Tongue (tissue), 1 donor: ENCODE measurements at regions not wholly inside any gene's neighbourhood (a gene's known extent, or its start where the extent isn't known, plus 50 kb on each side); places are given as distances from the start of the nearest gene placed in this dataset.
"Not testable (repeated sequence)": the region's sequence is repeated elsewhere in the genome, so short reads cannot be mapped to it uniquely, and the experiment has no call there.

Experiments
- DNase-seq: peaks from one replicate; pipeline ENCODE4 v3.0.0-alpha.2; 2015

DNA sequence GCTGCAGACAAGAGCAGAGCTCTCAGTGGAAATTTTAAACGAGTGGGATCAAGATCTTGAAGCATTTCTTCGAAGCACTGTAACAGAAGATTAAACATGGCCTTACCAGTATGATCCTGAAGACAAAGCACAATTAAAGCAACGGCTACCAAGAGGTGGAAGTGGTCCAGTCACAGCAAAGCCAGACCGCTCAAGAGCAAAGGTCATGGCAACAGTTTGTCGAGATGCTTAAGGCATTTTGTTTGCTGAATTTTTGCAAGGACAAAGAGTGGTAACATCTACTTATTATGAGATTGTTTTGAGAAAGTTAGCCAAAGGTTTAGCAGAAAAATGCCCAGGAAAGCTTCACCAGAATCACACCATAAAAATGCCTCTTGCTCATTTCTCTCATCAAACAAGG is 153.4 kb upstream of the CARMIL1 start:
- no peak for DNase-seq

DNA sequence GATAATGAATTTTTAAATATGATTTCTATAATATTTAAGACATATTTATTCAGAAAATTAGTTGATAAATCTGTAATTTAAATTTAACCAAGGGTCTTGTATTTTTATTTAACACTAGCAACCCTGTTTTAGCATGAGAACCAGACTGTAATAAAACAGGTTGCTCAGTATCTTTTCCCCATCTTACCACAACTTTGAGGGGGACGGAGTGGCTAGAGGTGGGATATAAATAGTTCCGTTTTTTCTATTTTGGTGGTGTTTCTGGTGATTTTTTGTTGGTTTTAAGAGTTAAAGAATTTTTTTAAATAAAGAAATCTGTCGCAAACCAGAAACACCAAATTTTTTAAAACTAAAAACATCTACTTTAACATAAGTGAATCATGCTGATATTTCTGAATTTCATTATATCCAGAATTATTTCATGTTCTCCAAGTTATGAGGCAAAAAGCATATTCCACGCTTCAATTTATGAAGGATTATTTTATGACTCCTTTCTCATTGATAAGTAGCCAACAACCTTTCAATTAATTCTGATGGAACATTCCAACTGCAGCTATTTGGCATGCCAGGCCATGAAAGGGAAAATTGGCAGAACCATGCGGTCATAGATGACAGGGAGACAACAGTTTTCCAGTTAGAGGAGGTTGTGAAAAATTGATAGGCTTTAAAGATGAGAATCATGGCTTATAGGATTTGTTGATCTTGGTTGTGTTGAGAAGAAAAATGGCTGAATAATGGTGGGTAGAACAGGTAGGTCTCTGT is 151.9 kb upstream of the CARMIL1 start:
- peak; percentile 73 for DNase-seq

DNA sequence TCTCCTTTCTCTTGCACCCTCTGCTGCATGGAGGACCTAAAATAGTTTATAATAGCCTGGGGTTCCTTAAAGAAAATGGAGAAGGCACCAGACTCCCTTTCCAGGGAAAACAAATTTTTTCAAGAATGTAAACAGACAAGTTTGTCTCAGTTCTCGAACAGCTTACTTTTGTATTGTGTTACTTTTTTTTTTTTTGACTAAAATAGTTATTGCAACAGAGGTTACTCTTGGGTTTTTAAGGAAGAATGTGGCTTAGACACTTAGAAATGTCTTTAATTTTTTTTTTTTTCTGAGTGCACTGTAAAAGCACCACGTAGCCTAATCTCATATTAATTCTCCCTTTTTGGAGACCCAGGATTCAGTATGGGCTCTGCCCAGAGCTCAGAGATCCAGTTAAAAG is 148.7 kb upstream of the CARMIL1 start:
- DNase-seq = no peak

DNA sequence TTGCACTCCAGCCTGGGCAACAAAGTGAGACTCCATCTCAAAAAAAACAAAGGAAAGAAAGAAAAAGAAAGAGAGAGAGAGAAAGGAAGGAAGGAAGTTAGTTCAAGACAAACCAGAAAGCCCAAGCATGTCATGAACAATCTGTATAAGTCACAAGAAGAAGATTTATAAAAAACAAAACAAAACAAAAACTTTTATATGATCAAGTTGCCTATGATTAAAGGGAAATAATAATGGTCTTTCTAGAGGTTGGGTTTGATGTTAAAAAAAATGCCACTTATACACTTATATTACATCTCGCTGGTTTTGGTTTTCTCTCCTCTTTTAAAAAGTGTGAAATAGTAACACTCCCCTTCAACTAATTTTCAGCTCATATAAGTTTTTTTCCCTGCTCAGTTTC is 146.2 kb upstream of the CARMIL1 start:
- no peak for DNase-seq

DNA sequence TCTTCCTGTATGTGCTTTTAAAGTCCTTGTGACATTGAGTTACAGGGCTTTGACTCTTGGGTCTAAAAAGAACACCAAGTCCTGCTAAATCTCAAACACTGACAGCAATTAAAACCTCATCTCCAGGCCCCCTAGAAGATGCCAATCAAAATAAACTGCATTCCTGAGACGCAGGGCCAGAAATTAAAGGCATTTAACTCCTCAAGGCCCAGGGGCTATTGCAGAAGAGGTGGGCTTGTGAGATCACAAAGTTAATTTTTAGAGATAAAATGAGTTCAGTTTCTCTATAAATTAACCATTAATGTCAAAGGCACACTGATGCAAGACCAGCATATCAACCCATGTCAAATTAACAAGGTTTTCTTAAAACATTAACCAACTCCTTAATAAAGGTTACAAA is 145.6 kb upstream of the CARMIL1 start:
- no peak for DNase-seq

DNA sequence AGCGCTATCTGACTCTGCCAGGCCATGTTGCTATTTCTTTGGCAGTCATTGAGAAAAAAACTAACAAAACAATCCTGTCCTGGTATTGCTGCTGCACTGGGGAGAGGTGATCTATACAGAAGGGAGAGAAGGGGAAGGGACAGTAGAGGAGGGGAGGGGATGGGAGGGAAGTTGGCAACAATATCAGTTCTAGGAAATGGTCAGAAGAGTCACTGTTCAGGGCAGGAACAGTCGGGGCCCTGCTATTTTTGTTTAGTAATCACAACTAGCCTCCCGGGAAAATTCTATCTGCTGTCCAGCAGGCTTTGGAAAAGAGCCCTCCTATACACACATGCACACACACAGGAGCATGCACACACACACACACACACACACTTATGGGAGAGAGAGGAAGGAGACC is 142.3 kb upstream of the CARMIL1 start:
- no peak for DNase-seq

DNA sequence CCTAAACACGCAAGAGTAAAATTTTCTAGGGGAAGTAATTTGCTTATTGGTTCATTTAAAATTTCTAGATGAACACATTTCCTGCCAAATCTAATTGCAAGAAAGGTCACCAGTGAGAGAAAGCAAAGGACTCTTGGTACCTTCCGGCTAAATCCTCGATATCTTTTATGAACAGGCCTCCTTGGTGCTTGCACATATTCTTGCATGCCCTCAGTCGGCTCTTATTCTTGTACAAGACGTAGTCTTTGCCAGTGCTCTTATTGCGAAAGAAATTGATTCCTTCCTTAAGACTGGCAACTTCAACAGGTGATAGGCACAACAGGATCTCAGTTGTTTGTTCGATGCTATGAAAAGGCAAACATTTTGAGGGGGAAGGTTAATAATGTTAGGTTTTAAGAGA is 141.7 kb upstream of the CARMIL1 start:
- DNase-seq = no peak

DNA sequence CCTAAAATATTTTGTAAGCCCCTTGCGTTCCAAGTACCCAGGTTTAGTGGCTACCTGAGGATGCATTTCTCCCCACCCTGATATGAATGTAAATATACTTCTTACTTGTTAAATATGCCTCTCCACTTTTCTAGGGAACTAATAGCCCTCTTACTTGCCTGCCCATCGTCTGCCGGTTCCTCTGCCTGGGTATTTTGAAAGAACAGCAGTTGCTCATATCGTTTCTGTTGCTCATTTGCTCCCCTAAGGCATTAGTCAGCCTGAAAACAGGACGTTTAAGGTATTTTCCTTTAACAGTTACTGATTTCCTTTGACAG is 141.3 kb upstream of the CARMIL1 start:
- DNase-seq = no peak

DNA sequence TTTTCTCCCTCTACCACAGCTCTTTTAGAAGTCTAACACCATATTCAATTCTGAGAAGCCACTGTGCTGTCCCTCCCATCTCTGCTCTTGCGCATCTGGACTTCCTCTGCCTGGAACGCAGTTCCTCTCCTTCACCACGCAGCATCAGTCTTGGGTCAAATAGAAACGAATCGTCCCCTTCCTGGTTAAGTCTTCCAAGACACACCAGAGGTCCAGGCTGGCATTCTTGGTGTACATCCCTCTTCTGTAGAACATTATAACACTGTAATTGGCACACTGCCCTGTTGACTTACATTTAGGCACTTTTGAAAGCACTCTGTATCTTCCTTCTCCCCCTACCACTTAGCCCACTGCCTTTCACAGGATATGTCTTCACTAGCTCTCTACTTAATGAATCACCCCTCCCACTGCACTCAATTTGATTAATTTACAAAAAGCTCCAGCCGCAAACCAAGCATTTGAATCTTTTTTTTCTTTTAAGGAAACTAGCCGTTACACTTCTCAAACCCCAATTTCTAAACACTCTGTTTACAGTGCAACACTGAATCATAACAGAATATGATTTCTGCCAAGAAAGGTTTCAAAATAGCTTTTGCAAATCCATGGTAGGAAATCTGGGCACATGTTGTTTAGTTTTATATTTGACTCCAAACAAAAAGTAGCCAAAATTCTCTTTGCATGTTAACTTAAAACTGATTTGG is 140.8 kb upstream of the CARMIL1 start:
- peak; percentile 60 for DNase-seq

DNA sequence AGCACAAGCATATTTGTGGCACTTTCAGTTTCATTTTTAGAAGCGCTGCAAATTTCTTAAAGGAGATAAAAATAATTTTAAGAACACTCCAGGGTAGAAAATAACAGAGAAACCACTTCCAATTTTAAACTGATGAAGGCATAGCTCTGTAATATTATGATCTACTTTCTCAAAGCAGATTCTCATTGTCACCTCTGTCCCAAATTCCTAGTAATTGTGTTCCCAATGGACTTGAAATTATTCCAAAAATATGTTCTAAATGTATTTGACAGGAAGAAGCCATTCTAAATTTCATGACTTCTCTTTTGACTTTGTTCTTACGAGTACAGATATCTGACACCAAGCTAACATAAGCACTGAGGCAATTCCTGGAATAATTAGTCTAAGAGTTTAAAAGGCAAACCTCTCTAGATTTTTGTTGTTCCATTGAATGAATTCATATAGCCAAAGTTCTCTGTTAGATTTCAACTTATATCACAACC is 140.2 kb upstream of the CARMIL1 start:
- peak; percentile 22 for DNase-seq

DNA sequence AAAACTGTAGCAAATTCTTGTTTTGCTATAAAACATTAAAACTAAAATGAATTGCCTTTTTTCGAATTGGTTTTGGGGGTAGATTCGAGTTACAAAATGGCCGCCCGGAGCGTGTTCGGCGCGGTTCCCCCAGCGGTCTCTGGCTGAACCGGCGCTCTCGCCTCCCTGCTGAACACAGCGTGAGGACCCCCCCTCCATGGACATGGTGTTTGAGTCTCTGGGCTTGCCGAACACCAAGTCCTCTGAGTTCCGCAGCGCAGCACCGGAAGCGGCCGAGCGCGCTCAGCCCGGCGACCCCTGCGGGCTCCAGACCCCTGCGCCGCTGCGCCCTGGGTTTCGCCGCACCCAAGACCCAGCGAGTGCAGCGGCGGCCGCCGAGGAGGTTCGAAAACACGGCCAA is 139.6 kb upstream of the CARMIL1 start:
- DNase-seq = not testable (repeated sequence)

DNA sequence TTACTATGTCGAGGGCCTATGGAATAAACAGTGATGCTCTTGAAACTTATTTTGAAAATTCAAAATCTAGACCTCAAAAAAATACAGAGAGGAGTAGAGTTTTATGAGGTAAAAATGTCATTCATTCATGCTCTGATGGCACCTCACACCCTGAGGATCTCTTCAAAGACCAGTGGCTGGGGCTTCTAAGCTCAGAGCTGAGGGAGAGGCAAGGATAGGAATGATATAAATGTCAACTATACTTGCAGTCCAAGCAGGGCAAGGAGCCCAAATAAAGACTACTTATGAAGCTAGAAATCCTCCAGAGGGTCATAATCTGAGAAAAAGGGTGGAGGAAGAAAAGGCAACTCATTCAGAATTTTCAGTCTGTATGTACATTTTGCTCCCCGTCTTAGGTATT is 136.7 kb upstream of the CARMIL1 start:
- DNase-seq = no peak

DNA sequence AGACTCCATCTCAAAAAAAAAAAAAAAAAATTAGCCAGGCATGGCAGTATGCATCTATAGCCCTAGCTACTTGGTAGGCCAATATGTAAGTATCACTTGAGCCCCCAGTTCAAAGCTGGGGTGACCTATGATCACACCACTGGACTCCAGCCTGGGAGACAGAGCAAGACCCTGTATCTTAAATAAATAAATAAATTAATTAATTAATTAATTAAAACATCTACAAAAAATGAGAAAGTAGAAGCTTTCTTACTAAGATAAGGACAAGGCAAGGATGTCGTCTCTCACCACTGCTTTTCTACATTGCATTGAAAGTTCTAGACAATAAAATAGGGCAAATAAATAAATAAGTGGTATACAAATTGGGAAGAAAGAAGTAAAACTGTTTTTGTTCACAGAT is 134.3 kb upstream of the CARMIL1 start:
- no peak for DNase-seq

DNA sequence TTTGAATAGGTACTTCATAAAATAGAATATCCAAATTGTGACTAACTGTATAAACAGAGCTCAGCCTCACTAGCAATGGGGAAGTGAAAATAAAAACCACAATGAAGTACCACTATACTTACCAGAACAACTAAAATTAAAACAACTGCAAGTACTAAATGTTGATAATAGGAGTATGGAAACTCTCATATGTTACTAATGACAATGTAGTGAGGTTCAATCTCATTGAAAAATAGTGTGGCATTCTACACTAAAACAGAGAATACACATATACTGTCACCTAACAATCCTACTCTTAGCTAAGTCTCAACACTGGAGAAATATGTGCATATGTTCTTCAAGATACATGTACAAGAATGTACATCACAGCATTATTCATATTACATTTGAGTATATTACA is 132.0 kb upstream of the CARMIL1 start:
- DNase-seq = no peak

DNA sequence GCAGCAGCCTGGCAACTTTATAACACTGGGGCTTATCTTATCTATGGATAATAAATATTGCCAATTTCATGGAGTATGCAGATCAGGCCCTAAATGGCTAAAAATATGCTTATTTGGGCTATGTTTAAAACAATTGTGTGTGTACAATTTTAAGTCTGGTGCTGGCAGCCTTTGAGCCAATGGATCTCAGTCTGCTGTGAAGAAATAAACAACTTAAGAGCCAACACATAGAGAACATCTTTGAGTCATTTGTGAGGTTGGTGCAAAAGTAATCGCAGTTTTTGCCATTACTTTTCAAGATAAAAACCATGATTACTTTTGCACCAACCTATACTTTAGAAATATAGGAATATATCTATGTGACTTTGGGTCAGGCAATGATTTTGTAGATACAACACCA is 129.1 kb upstream of the CARMIL1 start:
- no peak for DNase-seq

DNA sequence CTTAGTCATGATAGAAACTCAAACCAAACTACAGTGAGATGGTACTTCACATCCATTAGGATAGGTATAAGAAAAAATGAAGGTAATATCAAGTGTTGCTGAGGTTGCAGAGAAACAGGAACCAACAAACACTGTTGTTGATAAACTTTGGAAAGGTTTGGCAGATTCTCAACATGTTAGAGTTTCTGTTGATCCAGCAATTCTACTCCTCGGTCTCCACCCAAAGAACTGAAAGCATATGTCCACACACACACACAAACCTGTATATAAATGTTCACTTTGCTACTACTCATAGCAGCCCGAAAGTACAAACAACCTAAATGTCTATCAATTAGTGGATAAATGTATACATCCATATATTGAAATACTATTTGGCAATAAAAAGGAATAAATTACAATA is 128.3 kb upstream of the CARMIL1 start:
- no peak for DNase-seq

DNA sequence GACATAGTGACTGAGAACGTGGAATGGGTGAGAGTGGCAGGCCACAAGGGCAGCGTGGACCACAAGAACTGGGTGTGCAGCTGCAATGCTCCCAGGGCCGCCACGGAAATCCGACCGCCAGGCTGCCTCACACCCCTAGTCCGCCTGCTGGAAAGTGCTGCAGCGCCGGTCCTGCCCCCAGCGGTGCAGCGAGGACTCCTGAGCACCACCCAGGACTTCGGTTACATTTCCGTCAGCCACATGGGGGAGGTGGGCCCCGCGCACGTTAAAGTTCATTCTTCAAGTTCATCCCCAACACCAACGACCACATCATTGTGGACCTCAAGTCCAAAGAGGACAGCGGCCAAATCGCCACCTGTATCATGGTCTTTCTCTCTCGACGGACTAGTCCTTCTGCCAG is 126.1 kb upstream of the CARMIL1 start:
- DNase-seq = no peak

DNA sequence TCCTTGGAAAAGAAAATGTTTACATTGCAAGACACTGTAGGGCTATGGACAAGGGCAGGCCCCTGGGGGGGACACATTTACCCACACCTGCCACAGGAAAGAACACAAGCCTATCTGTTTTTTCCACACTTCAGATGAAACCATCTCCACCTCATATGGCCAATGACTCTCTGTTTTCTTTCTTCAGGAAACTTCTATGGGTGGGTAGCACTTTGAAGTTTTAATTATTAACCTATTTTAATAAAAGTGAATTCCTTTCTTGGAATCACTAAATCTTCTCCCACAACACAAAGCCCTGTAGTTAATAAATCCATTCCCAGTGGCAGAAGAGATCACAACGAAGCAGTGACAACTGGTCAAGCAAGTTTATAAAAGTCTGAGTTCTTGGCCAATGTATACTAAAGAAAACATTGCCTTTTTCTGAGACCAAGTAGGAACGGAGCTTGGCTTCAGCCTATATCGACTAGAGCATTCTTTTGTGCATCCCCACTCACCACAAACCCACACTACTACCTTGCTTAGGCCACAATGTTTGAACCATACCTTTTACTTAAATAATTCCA is 125.1 kb upstream of the CARMIL1 start:
- no peak for DNase-seq

DNA sequence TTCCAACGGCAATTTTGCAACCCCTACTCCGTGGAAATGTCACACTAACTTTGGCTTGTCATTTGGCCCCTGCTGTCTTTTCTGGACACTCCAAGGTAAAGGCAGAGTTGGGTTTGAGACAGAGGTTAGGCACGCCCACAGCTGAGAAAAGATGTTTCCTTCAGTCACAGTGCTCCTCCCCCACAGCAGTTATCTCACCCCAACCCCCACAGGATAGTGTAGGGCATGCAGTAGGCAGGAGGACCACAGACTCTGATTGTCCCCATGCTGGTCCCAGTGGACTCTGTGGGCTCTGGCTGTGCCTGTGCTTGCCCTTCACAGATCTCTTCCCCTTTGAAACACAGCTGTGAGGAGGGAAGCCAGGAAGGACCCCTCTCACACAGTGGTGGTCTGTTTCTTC is 124.0 kb upstream of the CARMIL1 start:
- DNase-seq = no peak

DNA sequence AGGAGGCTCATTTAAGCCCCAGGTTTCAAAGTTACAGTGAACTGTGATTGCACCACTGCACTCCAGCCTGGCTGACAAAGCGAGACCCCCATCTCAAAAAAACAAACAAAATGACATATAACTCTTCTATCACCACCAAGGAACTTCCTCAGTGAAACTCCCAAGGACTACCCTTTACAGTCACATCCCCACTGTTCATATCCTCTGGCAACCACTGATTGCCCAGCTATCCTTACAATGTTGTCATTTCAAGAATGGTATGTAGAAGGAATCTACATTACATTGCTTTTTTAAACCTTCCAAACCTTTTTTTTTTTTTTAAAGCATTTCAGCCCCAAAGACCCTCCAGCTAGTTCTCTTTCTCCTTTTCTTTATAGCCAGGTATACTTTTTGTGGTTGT is 123.1 kb upstream of the CARMIL1 start:
- no peak for DNase-seq

DNA sequence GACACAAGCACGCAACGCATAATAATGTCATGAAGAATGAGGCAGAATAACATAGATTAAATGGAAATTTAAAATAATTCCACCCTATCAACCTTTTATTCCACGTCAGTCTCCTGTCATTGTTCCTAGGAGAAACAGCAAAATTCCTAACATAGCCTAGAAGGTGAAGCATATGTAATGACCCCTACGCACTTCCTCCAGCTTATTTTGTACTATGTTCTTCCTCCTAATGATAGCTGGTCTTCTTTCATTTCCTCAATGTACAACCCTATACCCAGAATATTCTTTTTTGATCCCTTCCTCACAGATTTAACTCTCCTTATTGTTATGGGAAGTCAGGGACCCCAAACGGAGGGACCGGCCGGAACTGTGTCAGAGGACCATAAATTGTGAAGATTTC is 122.0 kb upstream of the CARMIL1 start:
- no peak for DNase-seq

DNA sequence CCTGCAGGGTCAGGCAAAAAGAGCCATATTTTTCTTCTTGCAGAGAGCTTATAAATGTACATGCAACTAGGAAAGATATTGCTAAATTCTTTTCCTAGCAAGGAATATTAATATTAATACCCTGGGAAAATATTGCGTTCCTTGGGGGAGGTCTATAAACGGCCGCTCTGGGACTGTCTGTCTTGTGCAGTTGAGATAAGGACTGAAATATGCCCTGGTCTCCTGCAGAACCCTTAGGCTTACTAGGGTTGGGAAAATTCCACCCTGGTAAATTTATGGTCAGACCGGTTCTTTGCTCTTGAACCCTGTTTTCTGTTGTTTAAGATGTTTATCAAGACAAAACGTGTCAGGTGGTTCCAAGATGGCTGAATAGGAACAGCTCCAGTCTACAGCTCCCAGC is 121.3 kb upstream of the CARMIL1 start:
- no peak for DNase-seq

DNA sequence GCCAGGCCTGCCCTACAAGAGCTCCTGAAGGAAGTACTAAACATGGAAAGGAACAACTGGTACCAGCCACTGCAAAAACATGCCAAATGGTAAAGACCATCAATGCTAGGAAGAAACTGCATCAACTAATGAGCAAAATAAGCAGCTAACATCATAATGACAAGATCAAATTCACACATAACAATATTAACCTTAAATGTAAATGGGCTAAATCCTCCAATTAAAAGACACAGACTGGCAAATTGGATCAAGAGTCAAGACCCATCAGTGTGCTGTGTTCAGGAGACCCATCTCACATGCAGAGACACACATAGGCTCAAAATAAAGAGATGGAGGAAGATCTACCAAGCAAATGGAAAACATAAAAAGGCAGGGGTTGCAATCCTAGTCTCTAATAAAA is 119.0 kb upstream of the CARMIL1 start:
- not testable (repeated sequence) for DNase-seq

DNA sequence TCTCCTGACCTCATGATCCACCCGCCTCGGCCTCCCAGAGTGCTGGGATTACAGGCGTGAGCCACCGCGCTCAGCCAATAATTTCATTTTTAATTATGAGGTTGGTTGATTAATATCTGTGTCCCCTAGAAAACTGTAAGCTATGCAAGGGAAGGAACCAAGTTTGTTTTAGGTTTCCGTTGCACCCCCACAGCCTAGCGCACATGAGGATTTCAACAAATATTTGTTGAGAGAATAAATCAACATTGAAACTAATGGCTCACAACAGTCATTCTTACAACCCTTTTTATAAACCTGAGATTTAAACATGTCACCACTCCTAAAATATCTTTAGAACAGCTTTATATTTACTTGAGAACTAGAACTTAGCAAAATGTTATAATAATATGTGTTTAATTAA is 114.0 kb upstream of the CARMIL1 start:
- DNase-seq = no peak
